GM18520 (cell line): ENCODE measurements at regions not wholly inside any gene's neighbourhood (a gene's known extent, or its start where the extent isn't known, plus 50 kb on each side); places are given as distances from the start of the nearest gene placed in this dataset.
"Not testable (repeated sequence)": the region's sequence is repeated elsewhere in the genome, so short reads cannot be mapped to it uniquely, and the experiment has no call there.

Experiments
- ATAC-seq: cut with Tn5 transposase; IDR thresholded peaks from one replicate; pipeline ENCODE4 v1.9.1; 2021; ENCODE audit not compliant: unreplicated experiment

DNA sequence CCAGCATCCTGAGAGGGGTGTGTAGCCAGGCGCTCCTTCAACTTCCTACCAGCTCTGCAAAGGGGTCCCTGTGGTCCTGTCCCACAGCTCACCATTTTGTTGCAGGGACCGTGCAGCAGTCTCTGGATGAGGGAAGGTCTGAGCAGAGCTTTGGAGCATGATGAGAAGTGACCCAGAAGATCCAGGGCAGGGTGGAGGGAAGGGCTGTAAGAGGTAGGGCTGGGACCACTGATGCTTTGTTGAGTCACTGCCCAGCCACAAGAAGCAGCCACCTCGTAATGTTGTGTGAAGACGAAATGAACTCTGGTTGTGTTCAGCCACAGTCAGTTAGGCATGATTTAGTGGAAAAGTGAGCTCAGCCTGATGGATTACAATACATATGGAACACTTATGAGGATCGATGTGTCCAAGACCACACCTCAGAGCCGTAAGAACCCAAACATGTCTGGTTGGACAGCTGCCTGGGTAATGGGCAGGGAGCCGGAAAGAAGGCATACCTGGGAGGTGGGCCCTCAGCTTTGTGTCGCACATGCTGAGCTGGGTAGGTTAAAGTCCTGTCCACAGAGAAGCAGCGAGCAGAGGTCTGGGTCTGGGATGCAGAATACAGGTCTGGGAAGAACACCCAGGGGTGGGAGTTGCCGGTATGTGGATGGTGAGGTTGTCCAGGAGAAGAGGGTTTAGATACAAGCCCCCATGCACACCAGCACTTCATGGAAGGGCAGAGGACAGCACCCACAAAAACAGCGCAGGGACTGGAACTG is 250.1 kb downstream of the GADD45G start:
- ATAC-seq = no peak

DNA sequence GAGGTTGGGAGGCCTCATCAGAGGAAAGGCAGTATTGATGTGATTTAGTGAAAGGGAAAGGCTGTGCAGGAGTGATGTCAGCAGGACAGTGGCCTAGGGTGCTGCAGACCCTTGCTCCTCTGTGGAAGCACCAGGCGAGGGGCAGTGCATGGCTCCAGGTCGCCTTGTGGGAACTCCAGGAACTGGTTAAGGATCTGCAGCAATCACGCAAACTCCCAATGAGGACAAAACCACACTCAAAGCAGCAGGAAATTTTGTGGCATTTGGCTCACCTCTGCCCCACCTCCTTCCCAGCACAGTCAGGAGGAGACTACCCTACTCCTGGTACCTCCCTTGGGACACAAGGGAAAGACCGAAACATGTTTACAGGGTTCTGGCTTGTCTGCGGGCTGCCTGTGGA is 251.5 kb downstream of the GADD45G start:
- ATAC-seq = not testable (repeated sequence)

DNA sequence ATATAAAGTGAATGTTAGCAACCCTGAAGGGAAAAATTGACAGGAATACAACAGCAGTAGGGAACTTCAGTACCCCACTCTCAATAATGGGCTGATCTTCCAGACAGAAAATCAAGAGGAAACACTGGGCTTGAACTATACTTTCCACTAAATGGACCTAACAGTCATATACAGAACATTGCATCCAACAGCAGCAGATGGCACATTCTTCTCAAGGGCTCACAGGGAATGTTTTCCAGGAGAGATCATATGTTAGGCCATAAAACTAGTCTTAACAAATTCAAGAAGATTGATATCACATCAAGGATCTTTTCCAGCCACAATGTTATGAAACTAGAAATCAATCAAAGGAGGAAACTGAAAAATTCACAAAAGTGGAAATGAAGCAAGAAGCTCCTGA is 252.1 kb downstream of the GADD45G start:
- ATAC-seq = not testable (repeated sequence)

DNA sequence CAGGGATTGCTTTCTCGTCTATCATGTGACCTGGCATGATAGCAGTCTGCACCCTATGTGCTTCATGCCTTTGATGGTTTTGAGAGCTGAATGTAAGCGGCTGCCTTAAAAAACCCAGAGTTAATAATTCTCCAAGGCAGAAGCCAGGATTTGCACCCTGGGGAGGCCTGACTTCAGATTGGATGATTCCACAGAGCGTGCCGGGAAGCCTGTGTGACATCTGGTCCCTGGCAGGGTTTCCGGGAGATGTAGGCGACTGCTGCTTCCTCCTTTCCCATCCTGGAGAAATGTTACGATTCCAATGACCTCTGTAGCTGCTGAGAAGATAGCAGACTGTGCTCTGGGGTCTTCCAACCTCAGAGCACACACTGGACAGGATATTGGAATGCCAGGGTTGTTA is 255.0 kb downstream of the GADD45G start:
- ATAC-seq = not testable (repeated sequence)

- ATAC-seq = not testable (repeated sequence)
These were observed 256.6 kb downstream of the GADD45G start for GRCh38 chr9:89861371-89861770.

GRCh38 chr9:89862316-89862715 is 257.5 kb downstream of the GADD45G start:
- ATAC-seq = no peak

DNA sequence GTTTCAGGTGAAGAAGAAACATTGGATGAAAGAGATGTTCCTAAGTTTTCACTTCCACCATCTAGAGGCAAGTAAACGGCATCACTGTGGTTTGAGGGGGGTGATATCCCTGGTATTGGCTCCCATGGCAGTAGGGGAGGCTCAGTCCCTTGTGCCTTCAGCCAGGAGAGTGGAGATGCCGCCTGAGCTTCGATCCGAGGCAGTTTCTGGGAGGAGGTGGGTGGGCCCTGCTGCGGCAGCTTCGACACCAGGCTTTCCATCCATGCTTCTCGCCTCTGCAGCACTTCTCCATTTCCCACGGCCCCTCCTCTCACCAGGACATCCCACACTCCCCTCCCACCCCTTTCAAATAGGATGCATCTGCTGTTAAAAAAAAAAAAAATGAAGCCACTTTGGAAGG is 258.3 kb downstream of the GADD45G start:
- no peak for ATAC-seq

GRCh38 chr9:89863837-89864236 is 259.0 kb downstream of the GADD45G start:
- ATAC-seq = no peak

- ATAC-seq = no peak
These were observed 259.4 kb downstream of the GADD45G start for GRCh38 chr9:89864257-89864656.

DNA sequence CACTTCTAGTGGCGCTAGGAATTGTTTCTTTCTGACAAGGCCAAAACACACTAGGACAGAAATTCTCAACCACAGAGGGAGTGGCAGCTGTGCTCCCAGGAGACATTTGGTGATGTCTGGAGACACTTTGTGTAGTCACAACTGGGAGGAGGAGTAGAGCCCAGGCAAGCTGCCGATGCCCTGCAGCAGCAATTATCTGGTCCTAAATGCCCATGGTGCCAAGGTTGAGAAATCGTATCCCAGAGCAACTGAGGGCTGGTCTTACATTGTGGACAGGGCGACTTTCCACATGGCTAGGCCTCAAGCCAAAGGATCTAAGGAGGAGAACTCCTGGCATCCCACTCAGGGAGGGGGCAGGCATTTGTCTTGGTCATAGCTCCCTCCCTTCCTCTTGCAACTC is 259.9 kb downstream of the GADD45G start:
- ATAC-seq = no peak

- no peak for ATAC-seq
These were observed 260.5 kb downstream of the GADD45G start for GRCh38 chr9:89865357-89865756.

- ATAC-seq = no peak
These were observed 261.2 kb downstream of the GADD45G start for GRCh38 chr9:89865981-89866380.

DNA sequence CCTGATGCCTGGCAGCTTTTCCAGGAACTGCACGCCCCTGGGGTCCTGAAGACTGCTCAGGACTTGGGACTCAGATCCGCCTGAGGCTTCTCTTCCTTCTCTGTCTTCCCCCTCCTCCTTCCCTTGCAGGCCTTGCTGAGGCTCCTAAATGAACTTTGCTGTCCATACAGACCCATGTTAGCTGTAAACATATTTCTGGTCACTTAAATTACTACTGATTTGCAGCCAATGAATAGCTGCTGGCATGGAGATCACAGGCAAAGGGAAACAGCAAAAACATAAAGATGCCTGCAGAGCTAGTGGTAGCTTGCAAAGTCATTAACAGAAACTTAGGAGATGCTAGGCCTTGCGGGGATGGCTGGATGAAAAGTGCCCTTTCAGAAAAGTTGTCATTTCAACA is 261.9 kb downstream of the GADD45G start:
- no peak for ATAC-seq

- ATAC-seq = no peak
These were observed 263.3 kb downstream of the GADD45G start for GRCh38 chr9:89868100-89868499.

- no peak for ATAC-seq
These were observed 265.2 kb downstream of the GADD45G start for GRCh38 chr9:89869793-89870580.

DNA sequence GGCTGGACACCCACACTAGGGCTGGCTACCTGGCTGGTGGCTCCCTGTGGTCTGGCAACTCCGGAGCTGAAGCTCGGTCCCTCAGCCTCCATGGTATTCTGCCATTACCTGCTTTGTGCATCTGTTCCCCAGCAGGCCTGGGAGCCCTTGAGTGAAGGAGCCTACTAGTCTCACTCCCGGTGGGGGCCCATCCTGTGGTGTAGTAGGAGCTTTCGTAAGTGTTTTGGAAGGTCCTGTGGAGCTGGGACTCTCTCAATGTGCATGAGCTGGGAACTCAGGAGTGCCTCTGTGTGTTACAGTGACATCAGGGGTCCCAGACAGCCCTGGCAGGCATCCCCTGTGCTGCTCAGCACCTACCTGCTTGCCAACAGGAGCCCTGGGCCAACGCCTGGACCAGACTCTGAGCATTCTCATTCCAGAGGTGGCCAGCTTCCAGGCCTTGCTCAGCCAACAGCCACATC is 267.1 kb downstream of the GADD45G start:
- ATAC-seq = no peak

DNA sequence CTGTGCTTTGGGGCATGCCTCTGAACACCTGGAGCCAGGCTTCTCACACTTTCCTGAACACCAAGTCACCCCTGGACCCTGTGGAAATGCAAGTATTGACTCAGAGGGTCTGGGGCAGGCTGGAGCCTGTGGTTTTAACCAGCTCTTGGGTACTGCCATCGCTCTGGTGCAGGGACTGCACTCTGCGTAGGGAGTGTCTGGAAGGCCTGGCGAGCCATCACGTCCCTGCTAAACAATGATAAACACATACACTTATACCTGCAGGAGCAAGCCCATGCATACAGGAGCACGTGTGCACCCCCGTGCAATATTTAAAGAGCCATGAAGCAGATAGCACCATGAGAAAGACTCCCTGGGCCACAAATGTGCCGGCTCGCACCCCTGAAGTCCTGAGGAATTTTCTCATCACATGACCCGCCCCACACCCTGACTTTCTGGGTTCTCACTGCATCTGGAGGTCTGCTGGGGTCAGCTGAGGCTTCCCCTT is 267.7 kb downstream of the GADD45G start:
- ATAC-seq = no peak

DNA sequence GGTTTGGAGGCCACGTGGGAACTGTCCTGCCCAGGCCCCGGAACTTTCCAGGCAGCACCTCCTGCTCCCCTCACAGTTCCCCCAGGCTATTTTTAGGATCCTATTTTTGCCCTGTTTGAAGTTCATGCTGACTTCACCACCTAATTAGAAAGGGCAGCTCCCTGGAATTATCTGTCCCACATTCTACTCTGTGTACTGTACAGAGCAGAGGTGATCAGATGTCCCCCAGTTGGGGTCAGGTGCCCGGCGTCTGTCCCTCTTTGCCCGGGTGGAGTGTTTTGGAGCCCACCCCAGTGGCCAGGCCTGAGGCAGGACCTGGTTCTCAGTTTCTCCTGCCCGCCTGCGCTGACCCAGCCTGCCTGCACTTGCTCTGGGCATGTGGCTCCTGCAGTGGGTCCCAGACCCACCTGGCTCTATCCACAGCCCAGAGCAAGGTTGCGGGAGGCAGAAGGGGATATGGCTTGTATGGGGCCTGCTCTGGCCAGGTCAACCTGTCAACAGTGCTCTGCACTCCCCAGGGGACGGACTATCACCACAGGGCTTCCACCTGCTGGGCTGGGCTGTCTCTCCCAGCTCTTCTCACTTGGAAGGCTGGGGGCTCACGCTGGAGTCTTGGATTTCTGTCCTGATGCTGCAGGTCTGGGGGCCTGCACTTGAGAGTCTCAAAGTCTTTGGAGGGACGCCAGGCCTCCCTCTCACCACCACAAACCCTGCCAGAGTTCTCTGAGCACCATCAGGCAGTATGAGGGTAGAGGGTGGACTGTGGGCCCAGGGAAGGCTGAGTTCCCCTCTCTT is 268.3 kb downstream of the GADD45G start:
- no peak for ATAC-seq

DNA sequence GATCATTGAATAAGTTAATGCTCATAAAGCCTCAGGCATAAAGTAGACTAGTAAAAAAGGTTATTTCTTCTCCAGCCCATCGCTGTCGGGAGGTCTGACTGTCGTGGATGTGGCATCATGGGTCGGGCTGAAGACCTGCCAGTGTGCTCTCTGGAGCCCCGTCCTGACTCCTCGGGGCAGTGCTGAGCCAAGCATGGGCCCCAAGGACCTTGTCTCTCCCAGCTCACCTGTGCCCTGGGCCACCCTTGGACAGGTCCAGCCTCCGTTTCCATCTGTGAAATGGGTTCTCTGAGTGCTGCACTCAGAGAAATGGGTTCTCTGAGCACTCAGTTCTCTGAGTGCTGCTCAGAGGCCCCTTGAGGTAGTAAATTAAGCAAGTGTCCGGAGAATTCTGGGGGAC is 269.0 kb downstream of the GADD45G start:
- no peak for ATAC-seq

GRCh38 chr9:89874351-89875321 is 269.8 kb downstream of the GADD45G start:
- no peak for ATAC-seq
